Activated T-helper 2 cell treated with anti-CD3 and anti-CD28 coated beads, Interferon-gamma antibody, Interleukin-2, Interleukin-4, amounts not matched to agents 10 μg/mL and 5 μg/mL and 100 μg/mL, durations not matched to agents 14 hours and 24 hours and 36 hours (primary cell): ENCODE measurements at regions not wholly inside any gene's neighbourhood (a gene's known extent, or its start where the extent isn't known, plus 50 kb on each side); places are given as distances from the start of the nearest gene placed in this dataset.

Experiments used
- DNase-seq: peaks from one replicate; pipeline ENCODE4 v3.0.0; 2021; ENCODE audit warnings: low spot score
- H3K27ac Mint-ChIP-seq: one replicate; pipeline ENCODE4 v1.8.0; 2021; ENCODE audit warnings: mixed read lengths
- H3K27me3 Mint-ChIP-seq: one replicate; pipeline ENCODE4 v1.8.0; 2021; ENCODE audit warnings: low read depth, mixed read lengths
- H3K36me3 Mint-ChIP-seq: one replicate; pipeline ENCODE4 v1.8.0; 2021; ENCODE audit warnings: low read depth, mixed read lengths
- H3K4me1 Mint-ChIP-seq: one replicate; pipeline ENCODE4 v1.8.0; 2021; ENCODE audit warnings: low read depth, mixed read lengths
- H3K4me3 Mint-ChIP-seq: one replicate; pipeline ENCODE4 v1.8.0; 2021; ENCODE audit warnings: low read depth, mild to moderate bottlenecking, moderate library complexity, mixed read lengths
- H3K9me3 Mint-ChIP-seq: one replicate; pipeline ENCODE4 v1.8.0; 2021; ENCODE audit warnings: mixed read lengths
- intact Hi-C: fragments of 100-400 bp; cut with micrococcal nuclease; formaldehyde crosslinking; loops from one replicate; pipeline ENCODE4 v1.15.1; 2023

DNA sequence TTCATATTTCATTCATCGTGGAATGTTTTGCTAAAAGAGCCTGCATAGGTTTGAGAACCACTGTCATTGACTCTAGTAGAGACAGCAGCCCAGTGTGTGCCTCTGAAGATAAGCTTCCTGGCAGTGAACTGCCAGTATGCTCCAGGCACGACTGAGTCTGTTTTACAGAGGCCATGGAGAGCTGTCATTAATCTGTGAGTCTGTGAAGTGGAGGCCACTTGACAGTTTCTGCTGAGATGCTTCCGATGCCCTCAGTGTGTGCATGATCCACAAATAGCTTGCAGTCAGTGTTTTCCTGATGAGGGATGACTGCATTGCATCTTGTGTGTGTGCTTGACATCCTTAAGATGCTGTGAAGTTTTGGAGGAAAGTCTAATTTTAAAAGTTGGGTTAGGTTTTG is 162.2 kb downstream of the PFKFB3 start:
- DNase-seq: no peak
- no peak overlapping the region for H3K4me3 Mint-ChIP-seq
- H3K27me3 Mint-ChIP-seq: no peaks in the 10 kb centered on the region
- peaks cover 23% of the 10 kb centered on the region for H3K9me3 Mint-ChIP-seq
- intact Hi-C loops: no loop called here
- peaks cover 38% of the 10 kb centered on the region for H3K36me3 Mint-ChIP-seq
- no peak overlapping the region for H3K27ac Mint-ChIP-seq
- H3K4me1 Mint-ChIP-seq: no peaks in the 10 kb centered on the region

DNA sequence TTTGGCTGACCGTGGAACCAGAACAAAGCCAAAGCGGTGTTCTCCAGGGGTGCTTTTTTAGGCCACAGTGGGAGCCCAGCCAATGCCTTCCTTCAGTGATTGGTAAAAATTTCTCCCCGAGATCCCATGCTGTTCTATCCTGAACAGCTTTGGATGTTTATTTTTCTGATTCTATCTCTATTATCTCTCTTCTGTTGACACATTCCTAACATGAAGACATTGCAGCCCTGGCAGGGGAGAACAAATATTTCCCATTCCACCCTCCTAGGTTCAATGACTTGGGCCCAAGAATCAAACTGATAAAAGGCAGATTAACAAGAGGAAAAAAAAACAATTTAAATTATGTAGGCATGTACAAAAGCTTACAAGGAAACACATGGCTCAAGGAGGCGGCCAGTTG is 162.7 kb downstream of the PFKFB3 start:
- Mint-ChIP-seq H3K4me1 (no peaks in the 10 kb centered on the region), H3K4me3 (no peak overlapping the region), H3K27me3 (no peaks in the 10 kb centered on the region), H3K27ac (no peak overlapping the region), H3K36me3 (peaks cover 34% of the 10 kb centered on the region), H3K9me3 (peaks cover 20% of the 10 kb centered on the region)
- DNase-seq: no peak
- intact Hi-C loops: no loop called here
